GM21825 (cell line): ENCODE measurements at regions not wholly inside any gene's neighbourhood (a gene's known extent, or its start where the extent isn't known, plus 50 kb on each side); places are given as distances from the start of the nearest gene placed in this dataset.

Source experiments
- ATAC-seq: cut with Tn5 transposase; IDR thresholded peaks from one replicate; pipeline ENCODE4 v1.9.1; 2021; ENCODE audit warnings: mild to moderate bottlenecking, moderate library complexity; ENCODE audit not compliant: unreplicated experiment

GRCh38 chr1:195150768-195151167 lies 1457.5 kb downstream of the KCNT2 start:
- ATAC-seq = no peak

GRCh38 chr1:195141294-195141693 lies 1466.9 kb downstream of the KCNT2 start:
- no peak for ATAC-seq

- ATAC-seq = no peak
Measured at GRCh38 chr1:195130598-195130997, 1477.6 kb downstream of the KCNT2 start.

- no peak for ATAC-seq
Measured at GRCh38 chr1:195122497-195122896, 1485.7 kb downstream of the KCNT2 start.

GRCh38 chr1:195113471-195113870 lies 1494.8 kb downstream of the KCNT2 start:
- no peak for ATAC-seq

GRCh38 chr1:195105773-195106172 lies 1502.5 kb downstream of the KCNT2 start:
- no peak for ATAC-seq

- ATAC-seq = no peak
Measured at GRCh38 chr1:195105281-195105680, 1503.0 kb downstream of the KCNT2 start.

DNA sequence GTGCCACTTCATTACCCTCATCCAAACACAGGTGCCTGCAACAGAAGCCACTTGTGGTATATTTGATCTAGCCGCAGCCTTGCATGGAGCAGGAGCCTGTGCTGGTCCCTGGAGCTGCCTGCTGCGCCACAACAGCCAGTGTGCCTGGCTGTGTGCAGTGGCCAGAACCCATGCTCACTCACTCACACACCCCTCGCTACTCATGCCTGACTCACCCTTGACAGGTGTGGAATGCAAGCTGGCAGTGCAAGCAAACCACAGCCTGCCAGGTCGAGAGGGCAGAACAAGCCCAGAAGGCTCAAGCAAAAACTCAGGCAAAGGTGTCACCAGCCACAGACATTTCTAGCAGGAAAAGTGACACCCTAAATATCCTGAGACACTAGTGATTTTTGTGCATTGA lies 1510.9 kb downstream of the KCNT2 start:
- ATAC-seq = no peak

DNA sequence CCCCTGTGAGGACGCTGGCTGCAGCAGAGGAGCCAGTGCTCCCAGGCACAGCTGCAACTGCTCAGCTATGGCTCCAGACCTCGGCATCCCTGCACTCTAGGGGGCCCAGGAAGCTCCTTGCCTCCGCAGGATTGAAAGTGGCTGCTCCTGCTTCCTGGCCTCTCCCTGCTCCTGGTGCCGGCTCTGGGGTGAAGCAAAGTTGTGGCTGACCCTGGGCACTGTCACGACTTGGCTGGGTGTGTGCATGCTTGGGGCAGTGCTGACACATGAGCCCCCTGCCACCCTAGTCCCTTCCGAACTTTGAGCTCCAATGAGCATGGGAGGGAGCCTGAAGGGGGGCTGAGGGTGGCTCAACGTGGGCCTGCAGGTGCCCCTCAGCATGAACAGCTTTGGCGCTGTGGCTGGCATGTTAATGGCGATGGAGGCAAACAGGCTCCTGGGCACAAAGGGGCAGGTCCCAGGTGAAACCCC lies 1512.2 kb downstream of the KCNT2 start:
- no peak for ATAC-seq

DNA sequence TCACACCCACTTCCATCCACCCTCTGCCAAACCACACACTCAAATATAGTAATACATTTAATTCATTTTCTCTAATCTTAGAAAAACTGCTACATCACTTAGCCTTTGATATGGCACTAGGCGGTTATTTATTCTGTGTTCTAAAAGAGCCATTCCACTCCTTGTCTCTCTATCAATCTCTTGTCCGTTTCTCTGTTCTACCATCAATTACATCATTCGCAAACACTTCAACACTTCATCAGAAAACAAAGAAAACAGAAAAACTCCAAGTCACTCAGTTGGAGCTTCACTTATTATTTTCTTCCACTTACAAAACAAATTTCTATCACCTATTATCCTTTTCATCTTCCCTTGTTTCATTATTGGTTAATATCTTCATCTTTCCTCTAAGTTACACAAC lies 1523.0 kb downstream of the KCNT2 start:
- ATAC-seq = no peak

- ATAC-seq = no peak
Measured at GRCh38 chr1:195082183-195082582, 1526.1 kb downstream of the KCNT2 start.

DNA sequence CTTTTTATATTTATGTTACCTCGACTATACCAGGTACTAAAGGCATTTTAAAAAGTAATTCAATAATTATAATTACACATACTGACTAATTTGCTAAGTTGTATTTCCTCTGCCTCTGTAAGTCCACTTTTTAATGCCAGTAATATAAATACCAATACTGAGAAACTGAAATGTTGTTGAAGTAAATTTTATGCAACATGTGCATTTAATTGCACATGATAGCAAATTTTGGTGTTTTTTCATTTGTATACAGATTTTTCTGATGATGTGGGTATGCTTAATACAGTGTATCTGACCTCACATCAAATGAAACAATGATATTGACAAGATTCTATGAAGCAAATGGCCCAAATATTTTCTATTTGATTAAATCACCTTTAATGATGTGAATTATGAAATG lies 1531.6 kb downstream of the KCNT2 start:
- ATAC-seq = no peak

GRCh38 chr1:195075973-195076372 lies 1532.3 kb downstream of the KCNT2 start:
- ATAC-seq = no peak

DNA sequence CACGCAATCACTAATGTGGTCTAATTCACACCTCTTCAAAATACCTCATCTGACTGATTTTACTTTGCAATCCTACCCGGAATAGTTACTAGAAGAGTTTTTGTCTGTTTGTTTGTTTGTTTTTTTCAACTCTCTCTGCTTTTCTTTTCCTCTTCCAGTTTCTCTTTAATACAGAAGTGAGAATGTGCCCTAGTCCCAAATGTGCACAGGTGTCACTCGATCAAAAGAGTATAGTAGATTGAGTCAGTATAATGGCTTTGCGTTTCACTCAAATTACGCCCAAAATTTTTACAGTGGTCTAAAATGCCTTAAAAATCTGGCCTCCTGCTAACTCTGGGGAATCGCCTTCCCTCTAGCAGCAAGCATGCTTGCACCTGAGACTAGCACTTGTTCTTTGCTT lies 1536.8 kb downstream of the KCNT2 start:
- ATAC-seq = no peak

DNA sequence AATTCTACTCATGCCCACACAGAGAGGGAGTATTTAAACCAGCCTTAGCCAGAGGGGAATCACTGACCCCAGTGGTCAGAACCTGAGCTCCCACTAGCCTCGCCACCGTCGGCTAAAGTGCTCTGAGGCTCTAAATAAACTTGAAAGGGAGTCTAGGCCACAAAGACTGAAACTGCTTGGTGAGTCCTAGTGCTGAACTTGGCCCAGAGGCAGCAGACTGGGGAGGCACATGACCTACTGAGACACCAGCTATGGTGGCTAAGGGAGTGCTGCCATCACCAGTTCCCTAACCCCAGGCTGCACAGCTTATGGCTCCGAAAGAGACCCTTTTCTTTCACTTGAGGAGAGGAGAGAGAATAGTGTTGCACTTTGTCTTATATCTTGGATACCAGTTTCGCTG lies 1542.8 kb downstream of the KCNT2 start:
- ATAC-seq = no peak

- no peak for ATAC-seq
Measured at GRCh38 chr1:195064358-195064757, 1543.9 kb downstream of the KCNT2 start.

DNA sequence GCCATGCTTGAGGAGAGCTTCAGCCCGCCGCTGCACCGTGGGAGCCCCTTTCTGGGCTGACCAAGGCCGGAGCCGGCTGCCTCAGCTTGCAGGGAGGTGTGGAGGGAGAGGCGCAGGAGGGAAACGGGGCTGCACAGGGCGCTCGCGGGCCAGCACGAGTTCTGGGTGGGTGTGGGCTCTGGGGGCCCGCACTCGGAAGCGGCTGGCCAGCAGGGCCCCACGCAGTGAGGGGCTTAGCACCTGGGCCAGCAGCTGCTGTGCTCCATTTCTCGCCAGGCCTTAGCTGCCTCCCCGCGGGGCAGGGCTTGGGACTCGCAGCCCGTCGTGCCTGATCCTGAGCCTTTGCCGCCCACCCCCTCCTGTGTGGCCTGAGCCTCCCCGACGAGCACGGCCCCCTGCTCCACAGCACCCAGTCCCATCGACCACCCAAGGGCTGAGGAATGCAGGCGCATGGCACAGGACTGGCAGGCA lies 1554.0 kb downstream of the KCNT2 start:
- ATAC-seq = no peak

- ATAC-seq = no peak
Measured at GRCh38 chr1:195053478-195053877, 1554.8 kb downstream of the KCNT2 start.

- no peak for ATAC-seq
Measured at GRCh38 chr1:195047772-195048171, 1560.5 kb downstream of the KCNT2 start.

GRCh38 chr1:195045072-195045471 lies 1563.2 kb downstream of the KCNT2 start:
- no peak for ATAC-seq

DNA sequence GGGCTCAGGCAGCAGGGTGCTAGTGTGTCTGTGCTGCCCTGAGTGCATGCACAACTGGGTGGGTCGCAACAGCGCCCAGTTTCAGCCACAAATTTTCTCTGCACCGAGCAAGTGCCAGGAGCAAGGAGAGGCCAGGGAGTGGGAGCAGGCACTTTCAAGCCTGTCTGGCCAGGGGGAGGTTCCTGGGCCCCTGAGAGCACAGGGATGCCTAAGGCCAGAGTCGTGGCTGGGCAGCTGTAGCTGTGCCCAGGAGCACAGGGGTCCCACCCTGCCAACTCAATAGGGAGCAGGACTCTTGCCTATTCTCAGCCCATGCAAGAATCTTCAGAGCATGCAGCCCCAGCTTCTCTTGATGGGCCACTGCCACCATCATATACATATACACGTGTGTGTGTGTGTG lies 1577.4 kb downstream of the KCNT2 start:
- ATAC-seq = no peak

GRCh38 chr1:195026792-195027191 lies 1581.4 kb downstream of the KCNT2 start:
- no peak for ATAC-seq

DNA sequence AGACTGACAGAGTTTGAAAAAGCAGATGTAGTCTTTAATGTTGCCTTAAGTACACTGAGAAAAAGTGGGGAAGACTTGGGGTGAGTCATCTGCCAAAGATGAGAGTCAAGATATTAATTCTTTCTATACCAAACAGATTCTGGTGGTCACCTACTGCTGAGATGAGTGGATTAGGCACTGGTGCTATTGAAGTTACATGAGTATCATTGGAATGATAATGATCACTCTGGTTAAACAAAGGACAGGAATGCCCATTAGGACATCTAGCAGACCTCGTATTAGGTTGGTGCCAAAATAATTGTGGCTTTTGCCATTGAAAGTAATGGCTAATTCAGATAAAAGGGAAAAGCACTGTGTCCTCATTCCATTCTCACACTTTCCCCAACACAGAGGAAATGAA lies 1588.9 kb downstream of the KCNT2 start:
- ATAC-seq = no peak

DNA sequence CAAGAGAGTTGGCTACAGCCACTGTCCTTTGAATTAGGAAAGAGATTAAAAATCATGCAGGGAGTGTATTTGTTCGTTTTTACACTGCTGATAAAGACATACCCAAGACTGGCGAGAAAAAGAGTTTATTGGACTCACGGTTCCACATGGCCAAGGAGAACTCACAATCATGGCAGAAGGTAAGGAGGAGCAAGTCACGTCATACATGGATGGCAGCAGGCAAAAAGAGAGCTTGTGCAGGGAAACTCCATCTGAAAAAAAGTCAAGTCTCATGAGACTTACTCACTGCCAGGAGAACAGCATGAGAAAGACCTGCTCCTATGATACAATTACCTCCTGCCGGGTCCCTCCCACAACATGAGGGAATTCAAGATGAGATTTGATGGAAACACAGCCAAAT lies 1595.2 kb downstream of the KCNT2 start:
- no peak for ATAC-seq
